ENCODE measurements at regions not wholly inside any gene's neighbourhood (a gene's known extent, or its start where the extent isn't known, plus 50 kb on each side); places are given as distances from the start of the nearest gene placed in this dataset.

DNA sequence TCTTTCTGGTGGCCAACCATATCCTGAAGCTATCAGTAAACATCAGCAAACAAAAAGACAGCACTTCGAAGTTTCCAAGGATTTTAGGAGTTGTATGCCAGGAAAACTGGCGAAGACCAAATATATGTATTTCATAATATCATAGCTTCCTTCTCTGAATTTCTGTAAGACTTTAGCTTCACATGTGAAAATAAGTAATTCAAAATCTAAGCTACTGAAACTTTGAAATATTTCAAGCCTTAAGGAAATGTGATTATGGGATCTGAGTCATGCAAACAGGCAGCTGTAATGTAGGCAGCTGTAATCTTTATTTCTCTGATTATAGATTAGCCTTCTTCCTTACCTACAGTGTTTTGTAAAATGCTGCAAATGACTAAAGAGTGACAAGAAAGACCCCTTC is 70.7 kb upstream of the ANKRD10 start:
- DNase-seq (ENCODE audit: low read depth, low spot score), result no peak

More for the DNA sequence above, 70.7 kb upstream of the ANKRD10 start:
- no peak overlapping the region for H3K9ac ChIP-seq (replicated peaks; ENCODE audit: extremely low read depth, insufficient read depth, low read length)
- no peaks in the 10 kb centered on the region for H3K4me1 ChIP-seq (ENCODE audit: control insufficient read depth, extremely low read depth, insufficient read depth, low read length)
- H3K79me2 ChIP-seq (ENCODE audit: control insufficient read depth, insufficient read depth, low read length), result no peaks in the 10 kb centered on the region
- FAIRE-seq, result no peak
- dilution Hi-C loops (cut with MboI; ENCODE audit: extremely low pct_ligation_motif_present, low sequenced_read_pairs) (no loop called here), intact Hi-C loops (cut with micrococcal nuclease) (no loop called here)
- H3K27ac ChIP-seq (ENCODE audit: insufficient read depth, low read depth, low read length), result no peak overlapping the region
- H2AFZ ChIP-seq (ENCODE audit: low read depth, low read length), result no peak overlapping the region
- H3K4me2 ChIP-seq (ENCODE audit: insufficient read depth, low read length), result no peak overlapping the region
- BruUV-seq (replicated peaks), result no TSS peak
- H3K36me3 ChIP-seq (ENCODE audit: control insufficient read depth in 2 of 2, extremely low read depth in 1 of 2, insufficient read depth in 2 of 2, low read length in 2 of 2), result no peaks in the 10 kb centered on the region
- no peaks in the 10 kb centered on the region for H4K20me1 ChIP-seq (replicated peaks; ENCODE audit: control insufficient read depth, extremely low read depth, insufficient read depth, low read length)
- POLR2A ChIA-PET, result no interaction called here
- no peaks in the 10 kb centered on the region for H3K9me1 ChIP-seq (replicated peaks; ENCODE audit: control insufficient read depth, extremely low read depth, insufficient read depth, low read length)
- H3K4me3 ChIP-seq (replicated peaks in 1 of 3; ENCODE audit: insufficient read depth in 1 of 3, low read depth in 1 of 3, low read length in 3 of 3), result no peak overlapping the region
- H3K9me3 ChIP-seq (replicated peaks; ENCODE audit: control insufficient read depth, insufficient read depth, low read length), result no peaks in the 10 kb centered on the region
- CTCF ChIA-PET, result interaction anchor here (1.0 to 1.8 kb wide), 3 partner anchors 10 to 82 kb away, joined by 3 to 4 read pairs (median 3); no protein-coding TSS in a partner anchor
- H3K27me3 ChIP-seq (ENCODE audit: control insufficient read depth in 2 of 2, insufficient read depth in 2 of 2, low read length in 2 of 2), result peaks cover 6 to 7% of the 10 kb centered on the region in 2 experiments
- TF ChIP-seq POLR2A (IDR thresholded peaks at IDR 0.05; ENCODE audit: low read depth, low read length) (no peak), JUN (IDR thresholded peaks at IDR 0.05; ENCODE audit: borderline replicate concordance, insufficient read depth, insufficient read length, low read depth) (no peak), GATA2 (IDR thresholded peaks at IDR 0.05; ENCODE audit: insufficient read depth, insufficient read length, low read depth, low read length) (no peak), MYC (IDR thresholded peaks at IDR 0.05; ENCODE audit: low read depth, low read length) (no peak), EZH2 (IDR thresholded peaks at IDR 0.05; ENCODE audit: borderline replicate concordance, low read depth, low read length, severe bottlenecking) (no peak), POLR2AphosphoS5 (IDR thresholded peaks at IDR 0.05; ENCODE audit: insufficient read depth, low read depth, low read length) (no peak)
- TF ChIP-seq, protein P1, sequence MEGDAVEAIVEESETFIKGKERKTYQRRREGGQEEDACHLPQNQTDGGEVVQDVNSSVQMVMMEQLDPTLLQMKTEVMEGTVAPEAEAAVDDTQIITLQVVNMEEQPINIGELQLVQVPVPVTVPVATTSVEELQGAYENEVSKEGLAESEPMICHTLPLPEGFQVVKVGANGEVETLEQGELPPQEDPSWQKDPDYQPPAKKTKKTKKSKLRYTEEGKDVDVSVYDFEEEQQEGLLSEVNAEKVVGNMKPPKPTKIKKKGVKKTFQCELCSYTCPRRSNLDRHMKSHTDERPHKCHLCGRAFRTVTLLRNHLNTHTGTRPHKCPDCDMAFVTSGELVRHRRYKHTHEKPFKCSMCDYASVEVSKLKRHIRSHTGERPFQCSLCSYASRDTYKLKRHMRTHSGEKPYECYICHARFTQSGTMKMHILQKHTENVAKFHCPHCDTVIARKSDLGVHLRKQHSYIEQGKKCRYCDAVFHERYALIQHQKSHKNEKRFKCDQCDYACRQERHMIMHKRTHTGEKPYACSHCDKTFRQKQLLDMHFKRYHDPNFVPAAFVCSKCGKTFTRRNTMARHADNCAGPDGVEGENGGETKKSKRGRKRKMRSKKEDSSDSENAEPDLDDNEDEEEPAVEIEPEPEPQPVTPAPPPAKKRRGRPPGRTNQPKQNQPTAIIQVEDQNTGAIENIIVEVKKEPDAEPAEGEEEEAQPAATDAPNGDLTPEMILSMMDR (IDR thresholded peaks at IDR 0.05; ENCODE audit: extremely low read depth in 1 of 2, insufficient read depth in 1 of 2, low read depth in 1 of 2, low read length in 2 of 2), result no peak
- TF ChIP-seq, protein P2, sequence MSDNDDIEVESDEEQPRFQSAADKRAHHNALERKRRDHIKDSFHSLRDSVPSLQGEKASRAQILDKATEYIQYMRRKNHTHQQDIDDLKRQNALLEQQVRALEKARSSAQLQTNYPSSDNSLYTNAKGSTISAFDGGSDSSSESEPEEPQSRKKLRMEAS (IDR thresholded peaks at IDR 0.05; ENCODE audit: insufficient read depth, insufficient read length), result no peak

Measured in endothelial cell of umbilical vein (primary cell).